HUDEP-2 (cell line): ENCODE measurements at regions not wholly inside any gene's neighbourhood (a gene's known extent, or its start where the extent isn't known, plus 50 kb on each side); places are given as distances from the start of the nearest gene placed in this dataset.

Source experiments
- DNase-seq, 76 experiments: peaks; one replicate each; lab custom pipeline; 2025; ENCODE audit not compliant: unreplicated experiment in 76 of 76; lab: John Stamatoyannopoulos, UW

DNA sequence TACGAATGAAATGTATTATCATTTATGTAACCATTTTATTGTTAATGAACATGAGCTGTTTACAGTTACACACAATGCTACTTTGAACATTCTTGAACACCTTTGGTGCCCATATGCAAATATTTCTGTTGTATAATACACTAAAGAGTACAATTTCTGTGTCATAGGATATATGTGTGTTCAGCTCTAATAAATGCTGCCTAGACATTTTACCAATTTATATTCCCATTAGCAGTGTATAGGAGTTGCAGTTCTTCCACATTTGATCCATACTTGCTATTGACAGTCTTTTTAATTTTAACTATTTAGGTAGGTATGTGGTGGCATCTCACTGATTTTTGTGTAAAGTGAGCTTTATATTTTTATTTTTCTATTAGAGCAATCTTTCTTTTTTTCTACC, 331.8 kb downstream of the ZIC1 start:
- DNase-seq = no peak

DNA sequence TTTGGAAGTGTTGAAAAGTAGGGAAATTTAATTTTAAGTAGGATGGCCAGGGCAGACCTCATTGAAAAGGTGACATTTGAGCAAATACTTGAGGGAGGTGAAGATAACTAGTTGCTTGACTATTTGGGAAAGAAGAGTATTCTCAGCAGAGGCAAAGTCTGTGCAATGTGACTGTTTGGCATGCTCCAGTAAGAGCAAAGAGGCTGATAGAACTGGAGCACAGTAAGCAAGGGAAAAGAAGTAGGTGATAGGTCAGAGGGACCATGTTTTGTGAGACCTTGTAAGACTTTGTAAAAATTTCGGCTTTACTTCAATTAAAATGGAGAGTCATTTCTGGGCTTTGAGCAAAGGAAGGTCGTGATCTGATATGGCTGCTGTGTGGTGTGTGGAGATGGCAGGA, 335.8 kb downstream of the ZIC1 start:
- DNase-seq = no peak

DNA sequence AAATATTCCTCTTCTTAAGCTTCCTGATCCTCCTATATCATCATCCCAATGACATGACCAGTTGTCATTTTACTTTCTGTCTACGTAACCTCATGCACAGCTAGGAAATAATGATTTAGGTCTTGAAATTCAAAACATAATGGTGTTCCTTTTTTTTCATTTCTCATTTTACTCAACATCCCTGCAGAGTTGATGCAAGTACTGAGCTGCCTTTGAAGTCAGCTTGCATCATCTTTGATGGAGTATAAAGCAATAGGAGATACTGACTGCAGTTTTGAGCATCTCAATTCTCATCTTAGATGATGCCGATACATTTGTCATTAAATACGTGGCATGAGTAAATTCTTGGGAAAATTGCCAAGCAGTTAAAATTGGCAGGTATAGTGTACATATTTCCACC, 346.1 kb downstream of the ZIC1 start:
- DNase-seq = no peak

DNA sequence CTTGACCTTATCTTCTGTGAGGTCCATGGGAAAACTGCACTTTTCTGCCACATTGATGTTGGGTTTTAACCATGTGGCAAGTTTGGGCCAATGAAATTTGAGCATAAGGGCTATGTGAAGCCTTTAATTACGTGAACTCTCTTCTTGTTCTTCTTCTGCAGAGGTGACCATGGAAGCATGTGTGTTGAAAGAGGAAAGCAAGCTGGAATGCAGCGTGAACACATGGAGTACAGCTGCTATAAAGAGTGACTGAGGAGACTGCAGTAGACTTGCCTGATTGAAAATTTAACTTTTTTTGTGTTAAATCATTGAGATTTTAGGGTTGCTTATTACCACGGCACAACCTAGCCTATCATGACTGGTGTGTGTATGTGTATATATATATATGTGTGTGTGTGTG, 347.3 kb downstream of the ZIC1 start:
- no peak for DNase-seq

DNA sequence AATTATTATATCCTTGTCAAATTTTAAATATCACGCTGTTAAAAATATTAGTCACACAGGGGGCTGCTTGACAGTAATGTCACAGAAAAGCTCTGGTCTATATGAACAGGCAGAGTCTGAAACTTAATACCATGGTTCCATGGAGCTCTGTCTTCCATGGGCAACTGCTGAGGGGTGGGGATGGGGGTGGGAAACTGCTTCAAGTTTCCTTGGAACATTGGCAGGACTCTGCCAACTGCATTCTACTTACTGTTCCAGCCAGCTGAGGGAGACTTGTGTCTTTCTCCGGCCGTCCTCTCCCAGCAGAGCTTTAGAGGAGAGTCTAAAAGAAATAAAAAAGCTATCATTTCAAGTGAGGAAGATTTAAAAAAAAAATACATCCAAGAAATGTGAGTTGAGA, 348.7 kb downstream of the ZIC1 start:
- no peak for DNase-seq

DNA sequence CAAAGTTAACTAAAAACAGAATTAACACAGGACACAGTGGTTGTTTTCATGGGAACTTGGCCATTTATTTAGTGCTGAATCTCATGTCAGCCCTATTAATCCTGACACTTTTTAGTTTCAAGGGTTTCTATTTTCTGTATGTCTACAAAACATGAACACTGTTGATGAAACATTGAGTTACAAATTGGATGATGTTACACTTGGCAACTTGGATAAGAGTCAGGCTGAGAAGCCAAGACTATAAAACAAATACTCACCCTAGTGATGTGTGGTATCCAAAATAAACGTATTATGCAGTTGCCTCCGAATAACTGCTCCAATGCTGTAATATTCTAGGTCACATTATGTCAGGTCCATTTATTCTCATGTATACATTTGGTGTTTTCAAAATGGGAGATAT, 349.6 kb downstream of the ZIC1 start:
- DNase-seq = no peak

DNA sequence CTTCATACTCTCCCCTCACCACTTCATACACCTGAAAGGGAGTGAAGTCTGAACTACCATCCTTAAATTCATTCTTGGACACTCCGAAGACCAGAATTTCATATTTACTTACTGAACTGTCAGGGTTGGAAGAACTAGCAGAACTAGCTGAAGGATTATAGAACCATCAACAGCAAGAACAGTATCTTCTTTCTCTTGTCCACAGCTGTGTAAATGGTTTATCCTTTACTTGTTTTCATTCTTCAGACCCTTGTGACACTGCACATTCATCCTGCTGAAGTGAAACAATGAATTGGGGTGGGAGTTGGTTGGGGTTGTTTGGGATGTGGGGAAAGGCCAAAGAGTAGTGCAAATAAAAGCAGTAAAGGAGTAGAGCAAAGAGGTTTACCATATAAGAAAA, 350.9 kb downstream of the ZIC1 start:
- DNase-seq = no peak

DNA sequence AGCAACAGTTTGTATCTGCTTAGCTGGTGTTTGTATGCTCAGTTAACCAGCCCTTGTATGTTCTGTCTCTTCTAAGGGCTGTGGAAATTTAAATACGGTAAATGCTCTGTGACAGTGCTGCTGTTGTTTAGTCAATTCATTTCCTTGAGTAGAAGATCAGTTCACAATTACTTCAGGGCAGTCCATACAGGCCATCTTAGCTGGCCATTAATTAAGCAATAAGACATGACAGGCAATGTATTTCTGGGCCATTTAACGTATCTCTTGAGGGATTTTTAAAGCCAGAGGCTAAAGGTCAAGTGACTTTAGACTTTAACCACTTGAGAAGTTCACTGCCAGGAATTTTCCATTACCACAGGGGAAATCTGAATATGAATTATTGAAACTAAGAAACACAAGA, 351.8 kb downstream of the ZIC1 start:
- no peak for DNase-seq

DNA sequence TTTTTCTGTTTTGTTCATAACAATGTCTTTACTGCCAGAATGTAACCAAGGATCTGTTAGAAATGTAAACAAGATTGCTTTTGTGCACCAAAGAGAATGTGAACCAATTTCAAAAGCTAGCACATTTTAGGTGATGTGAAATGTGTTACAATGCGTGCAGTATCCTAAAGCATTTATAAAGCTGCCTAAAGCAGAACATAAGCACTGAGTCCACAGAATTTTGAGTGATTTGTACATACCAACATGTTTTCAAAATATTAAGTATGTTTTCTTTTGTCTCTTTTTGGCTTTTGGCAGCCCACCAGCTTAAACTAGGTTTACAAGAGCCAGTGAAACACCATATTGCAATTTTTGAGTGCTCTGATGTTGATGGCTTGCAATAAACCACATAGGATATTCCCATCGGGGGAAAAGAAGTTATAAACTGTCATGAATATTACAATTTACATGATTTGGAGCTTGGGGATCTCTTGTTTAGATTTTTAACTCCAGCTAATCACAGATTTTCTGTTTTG, 364.0 kb downstream of the ZIC1 start:
- no peak for DNase-seq

DNA sequence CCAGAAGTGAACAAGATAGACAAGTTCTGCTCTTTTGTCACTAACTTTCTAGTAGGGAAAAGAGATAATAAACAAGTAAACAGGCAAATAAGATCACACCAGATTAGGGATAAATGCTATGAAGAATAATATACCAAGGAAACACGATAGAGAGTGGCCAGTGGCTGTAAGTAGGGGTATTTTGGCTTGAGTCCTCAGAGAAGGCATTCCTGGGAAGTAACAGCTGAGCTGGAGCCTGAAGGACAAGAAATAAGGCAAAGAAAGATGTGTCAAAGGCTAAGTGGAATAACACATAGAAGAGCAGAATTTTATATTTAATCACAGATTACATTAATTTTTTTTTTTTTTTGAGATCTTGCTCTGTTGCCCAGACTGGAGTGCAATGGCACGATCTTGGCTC, 366.2 kb downstream of the ZIC1 start:
- DNase-seq = no peak

DNA sequence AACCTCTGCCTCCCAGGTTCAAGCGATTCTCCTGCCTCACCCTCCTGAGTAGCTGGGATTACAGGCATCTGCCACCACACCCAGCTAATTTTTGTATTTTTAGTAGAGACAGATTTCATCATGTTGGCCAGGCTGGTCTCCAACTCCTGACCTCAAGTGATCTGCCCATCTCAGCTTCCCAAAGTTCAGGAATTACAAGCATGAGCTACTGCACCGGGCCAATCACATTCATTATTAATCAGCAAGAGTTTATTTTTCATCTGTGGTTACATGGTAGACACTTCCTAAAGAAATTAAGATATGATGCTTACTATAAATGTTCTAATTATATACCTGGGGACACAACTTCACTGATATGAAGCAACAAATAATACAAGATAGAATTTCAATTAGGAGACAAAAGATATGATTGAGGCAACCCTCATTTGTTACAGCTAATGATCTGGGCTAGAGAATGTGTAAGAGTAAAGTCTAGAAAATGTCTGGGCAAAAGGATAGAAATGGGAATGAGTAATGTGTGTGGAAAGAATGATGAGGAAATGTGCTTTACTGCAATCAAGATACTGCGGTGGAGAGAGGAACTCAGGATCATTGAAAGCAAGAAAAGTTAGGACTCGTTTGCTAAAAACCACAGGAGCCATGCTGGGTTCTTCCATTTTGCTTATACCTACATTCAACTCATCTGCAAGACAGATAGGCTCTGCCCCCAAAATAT, 366.8 kb downstream of the ZIC1 start:
- DNase-seq = no peak

DNA sequence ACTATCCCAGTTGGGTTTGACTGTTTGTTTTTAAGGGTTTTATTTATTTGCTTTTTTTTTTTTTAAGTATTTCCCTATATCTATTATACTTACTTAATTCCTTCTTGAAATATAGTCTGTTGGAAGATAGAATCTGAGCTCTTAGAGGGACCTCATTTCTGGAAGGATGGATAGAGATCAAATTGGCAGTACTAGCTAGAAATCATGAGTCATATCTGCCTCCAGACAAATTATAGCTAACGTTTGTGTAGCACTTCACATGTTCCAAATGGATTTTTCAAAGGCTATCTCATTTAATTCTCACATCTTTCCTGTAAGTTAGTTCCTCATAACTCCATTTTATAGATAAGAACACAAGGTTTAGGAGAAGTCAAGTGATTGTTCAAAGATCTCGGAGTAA, 384.7 kb downstream of the ZIC1 start:
- DNase-seq = no peak

DNA sequence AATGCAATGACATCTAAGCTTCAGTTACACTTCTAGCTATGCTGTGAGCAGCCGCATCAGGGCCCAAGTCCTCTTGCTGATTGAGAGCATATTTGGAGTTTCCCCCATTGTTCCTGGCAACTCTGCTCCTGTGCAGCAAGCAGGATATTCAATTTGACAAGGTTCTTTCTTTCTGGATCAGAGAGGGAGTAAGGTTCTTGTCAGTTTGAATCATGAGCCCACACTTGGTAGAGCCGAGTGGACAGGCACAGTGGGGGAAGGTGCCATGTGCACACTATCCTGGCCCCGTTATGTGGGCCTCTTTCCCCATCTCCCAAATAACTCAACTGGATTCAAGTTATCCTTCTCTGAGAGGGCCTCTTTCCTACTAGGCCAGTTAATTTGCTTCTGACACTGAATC, 385.4 kb downstream of the ZIC1 start:
- no peak for DNase-seq

DNA sequence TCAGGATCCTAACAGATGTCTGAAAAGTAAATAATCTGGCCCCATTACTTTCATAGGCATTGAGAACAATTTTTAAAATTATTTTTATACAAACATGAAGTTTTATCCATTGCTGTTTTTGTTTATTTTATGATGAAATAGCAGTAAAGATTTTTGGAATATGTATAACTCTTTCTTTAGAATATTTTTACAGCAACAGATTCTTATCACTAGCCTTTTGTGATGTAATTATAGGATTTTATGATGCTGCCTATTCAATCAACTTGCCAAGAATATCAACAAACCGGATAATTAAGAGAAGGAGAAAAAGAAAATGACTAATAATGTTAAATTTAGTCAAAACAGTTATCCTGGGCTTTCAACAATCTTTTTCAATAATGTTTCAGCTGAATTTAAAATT, 386.3 kb downstream of the ZIC1 start:
- no peak for DNase-seq

DNA sequence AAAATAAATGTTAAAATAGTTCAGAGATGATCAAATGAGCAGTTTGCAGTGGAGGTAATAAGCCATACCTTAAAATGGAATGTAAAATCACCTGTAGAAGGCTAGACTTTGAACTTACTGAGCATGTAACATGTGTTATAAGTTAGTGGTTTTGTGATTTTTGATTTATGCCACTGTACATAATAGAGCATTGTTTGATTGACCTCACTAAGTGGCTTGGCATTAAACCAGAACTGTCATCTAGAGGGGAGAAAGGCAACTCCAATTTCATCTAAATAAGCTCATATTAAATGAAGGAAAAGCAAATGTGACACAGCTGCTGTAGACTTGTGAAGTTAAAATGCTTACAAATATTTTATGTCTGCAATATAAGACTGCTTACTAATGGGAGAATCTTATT, 387.9 kb downstream of the ZIC1 start:
- DNase-seq = no peak

DNA sequence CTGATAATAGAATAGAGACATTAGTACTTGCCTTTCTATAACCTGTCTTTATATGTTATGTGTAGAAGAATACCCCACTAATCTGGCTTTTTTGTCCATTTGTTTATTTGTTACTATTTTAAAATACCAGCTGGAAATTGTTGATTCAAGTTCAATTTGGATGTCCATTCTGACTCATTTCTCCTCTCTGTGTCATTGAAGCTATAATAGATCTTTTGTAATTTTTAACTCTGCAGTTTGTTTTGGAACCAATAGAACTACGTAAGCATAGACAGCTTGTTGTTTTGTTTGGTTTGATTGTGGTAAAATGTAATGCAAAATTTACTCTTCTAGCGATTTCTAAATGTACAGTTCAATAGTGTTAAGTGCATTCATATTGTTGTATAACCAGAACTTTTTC, 390.4 kb downstream of the ZIC1 start:
- no peak for DNase-seq

DNA sequence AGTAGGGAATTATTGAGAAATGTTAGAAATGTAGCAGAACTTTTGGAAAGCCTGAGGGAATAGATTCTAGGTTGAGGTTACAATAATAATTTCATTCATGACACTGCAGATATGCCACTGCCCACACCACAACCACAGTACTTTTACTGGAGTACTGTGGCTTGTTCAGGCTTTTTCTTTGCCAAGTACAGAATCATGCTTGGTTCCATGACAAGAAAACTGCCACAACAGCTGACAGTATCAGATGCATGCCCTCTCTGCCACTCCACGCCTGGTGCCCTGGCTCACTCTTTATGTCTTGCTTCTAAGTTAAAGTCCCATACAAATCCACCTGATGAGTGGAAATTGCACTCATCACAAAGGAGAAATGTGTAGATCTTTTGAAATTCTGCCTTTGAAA, 398.6 kb downstream of the ZIC1 start:
- no peak for DNase-seq

DNA sequence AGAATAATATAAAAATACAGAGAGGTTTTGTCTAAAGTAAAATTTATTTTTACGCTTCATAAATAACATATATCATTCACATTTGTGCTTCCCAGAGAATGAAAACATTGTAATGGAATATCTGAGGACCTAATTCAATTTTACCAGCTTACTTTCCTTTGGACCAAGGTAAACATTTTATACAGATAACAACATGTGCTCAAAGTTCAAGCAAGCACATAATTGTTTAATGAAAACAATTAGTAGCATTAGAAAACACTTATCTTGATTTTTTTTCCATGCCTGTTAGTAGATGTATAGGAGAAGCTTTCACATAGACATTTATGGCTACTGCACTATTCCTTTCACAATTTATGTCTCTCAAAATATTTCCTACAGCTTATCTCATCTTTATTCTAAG, 400.0 kb downstream of the ZIC1 start:
- DNase-seq = no peak

DNA sequence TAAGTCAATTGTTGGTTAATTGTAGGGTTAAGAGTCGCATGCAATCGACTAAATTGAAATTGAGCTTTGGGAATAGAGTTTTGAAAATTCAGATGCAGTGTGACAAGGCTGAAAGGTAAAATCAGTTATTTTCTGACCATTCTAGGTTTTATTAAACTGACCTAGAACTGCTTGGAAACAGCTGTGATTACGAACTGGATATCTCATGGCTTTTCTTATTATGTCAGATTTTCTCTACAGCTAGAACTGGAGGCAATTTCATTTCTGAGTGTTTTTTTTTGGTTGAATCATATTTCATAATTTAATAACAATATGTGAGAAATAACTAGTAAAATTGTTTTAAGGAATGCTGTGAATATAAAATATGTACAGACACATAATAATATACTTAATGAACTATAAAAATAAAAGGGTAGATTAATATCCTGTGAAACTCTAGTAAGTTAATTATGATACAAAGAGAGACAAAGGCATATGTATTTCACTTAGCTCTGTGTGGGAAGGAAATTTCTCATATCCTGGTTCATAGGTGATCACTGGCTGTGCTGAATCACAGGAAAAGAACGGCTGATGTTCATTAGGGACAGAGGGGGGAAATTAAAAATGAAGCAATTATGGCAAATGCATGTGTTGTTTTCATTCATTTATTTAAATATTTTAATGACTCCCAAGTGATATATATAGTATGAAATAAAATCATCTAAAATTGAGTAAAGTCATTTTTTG, 403.2 kb downstream of the ZIC1 start:
- no peak for DNase-seq

DNA sequence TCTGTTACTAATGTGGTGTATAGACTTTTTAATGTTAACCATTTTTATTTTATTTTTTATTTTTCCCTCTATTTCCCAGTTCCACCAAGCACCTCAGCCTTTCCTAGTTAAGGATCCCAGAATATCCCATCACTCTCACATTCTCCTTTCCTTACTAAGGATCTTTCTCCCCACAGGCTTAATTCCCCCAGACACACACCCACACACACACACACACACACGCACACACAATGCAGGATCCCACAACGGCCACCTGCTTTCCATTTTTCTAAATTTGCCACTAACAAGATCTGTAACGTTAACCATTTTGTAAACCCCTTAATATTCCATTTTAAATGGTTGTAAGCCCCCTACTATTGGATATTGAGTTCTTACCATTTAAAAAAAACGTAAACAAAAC, 404.1 kb downstream of the ZIC1 start:
- no peak for DNase-seq

DNA sequence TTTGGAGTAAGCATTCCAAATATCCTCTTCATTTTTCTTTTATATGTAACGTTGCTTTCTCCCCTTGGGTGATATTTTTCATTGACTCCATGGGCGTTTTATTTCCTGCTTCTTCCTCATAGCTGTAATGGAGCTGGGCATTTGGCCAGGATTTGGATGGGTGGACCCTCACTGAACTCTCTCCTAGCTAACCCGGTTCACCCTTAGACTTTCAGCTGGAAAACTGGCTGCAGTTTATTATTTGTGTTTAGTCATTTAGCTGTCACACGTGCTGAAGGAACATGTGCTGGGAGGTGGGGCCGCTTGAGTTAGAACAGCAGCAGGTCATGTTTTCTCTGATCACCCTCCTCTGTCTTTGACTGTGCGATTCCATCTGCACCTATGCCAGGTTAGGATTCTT, 407.6 kb downstream of the ZIC1 start:
- DNase-seq = no peak

DNA sequence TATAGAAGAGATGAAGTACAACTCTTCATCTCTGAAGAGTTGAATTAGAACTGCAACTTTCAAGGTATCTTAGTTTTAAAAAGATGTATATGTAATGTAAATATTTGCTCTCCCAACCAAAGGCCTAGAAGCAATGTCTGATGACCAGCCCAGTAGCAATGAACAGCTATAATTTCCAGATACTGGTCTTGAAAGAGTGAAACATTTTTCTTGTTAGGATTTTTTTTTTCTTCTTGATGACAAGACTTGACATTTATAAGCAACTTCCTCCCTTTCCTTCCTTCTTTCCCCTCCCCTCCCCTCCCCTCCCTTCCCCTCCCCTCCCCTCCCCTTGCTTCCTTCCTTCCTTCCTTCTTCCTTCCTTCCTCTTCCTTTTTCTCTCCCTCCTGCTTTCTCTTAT, 423.4 kb downstream of the ZIC1 start:
- DNase-seq = no peak
